BLaER1 (cell line): ENCODE measurements at regions not wholly inside any gene's neighbourhood (a gene's known extent, or its start where the extent isn't known, plus 50 kb on each side); places are given as distances from the start of the nearest gene placed in this dataset.
A peak's percentile ranks its signal among the peaks of the same experiment; 100 is the strongest.

Experiments used
- H3K27ac ChIP-seq: shearing (Covaris generic); formaldehyde crosslinking; 2 replicates; pipeline ENCODE4 v1.8.1; 2022
- H3K27me3 ChIP-seq: shearing (Covaris generic); formaldehyde crosslinking; 2 replicates; pipeline ENCODE4 v1.8.1; 2022
- H3K36me3 ChIP-seq: shearing (Covaris generic); formaldehyde crosslinking; 2 replicates; pipeline ENCODE4 v1.8.1; 2022
- H3K4me1 ChIP-seq: shearing (Covaris generic); formaldehyde crosslinking; 2 replicates; pipeline ENCODE4 v1.8.1; 2022
- H3K4me2 ChIP-seq: shearing (Covaris generic); formaldehyde crosslinking; 2 replicates; pipeline ENCODE4 v1.8.1; 2022
- H3K4me3 ChIP-seq: shearing (Covaris generic); formaldehyde crosslinking; 2 replicates; pipeline ENCODE4 v1.8.1; 2022
- H3K9ac ChIP-seq: shearing (Covaris generic); formaldehyde crosslinking; 2 replicates; pipeline ENCODE4 v1.8.1; 2022
- H3K9me3 ChIP-seq: shearing (Covaris generic); formaldehyde crosslinking; 2 replicates; pipeline ENCODE4 v1.8.1; 2022
- H4K20me1 ChIP-seq: shearing (Covaris generic); formaldehyde crosslinking; 2 replicates; pipeline ENCODE4 v1.8.1; 2022
- Cebpa-rat ChIP-seq: shearing (Covaris generic); IDR thresholded peaks from 2 replicates; pipeline ENCODE4 v1.8.1; 2022

DNA sequence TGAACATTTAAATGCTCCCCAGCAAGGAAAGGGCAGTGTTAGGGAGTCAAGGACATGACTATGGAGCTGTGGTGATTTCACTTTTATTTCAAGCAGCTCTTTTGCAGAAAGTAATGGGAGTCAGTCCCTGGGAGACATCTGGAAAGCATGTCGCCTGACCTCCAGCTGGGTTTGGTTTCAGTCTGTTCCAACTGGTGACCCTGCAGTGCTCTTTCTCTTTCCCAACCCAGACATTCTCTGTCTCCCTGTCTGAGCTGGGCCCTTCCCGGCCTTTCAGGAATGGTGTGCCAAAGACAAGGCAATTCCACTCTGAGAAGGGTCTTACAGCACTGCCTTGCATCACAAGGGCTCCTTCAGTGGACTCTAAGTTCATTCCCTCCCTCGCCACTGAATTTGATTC, 323.2 kb downstream of the OSR1 start:
- Histone ChIP-seq H4K20me1 (no peaks in the 10 kb centered on the region), H3K27me3 (no peaks in the 10 kb centered on the region), H3K36me3 (no peaks in the 10 kb centered on the region), H3K4me1 (no peaks in the 10 kb centered on the region), H3K27ac (no peak overlapping the region), H3K9me3 (no peaks in the 10 kb centered on the region), H3K4me3 (no peak overlapping the region), H3K9ac (no peak overlapping the region), H3K4me2 (no peak overlapping the region)
- no peak for TF ChIP-seq Cebpa-rat

DNA sequence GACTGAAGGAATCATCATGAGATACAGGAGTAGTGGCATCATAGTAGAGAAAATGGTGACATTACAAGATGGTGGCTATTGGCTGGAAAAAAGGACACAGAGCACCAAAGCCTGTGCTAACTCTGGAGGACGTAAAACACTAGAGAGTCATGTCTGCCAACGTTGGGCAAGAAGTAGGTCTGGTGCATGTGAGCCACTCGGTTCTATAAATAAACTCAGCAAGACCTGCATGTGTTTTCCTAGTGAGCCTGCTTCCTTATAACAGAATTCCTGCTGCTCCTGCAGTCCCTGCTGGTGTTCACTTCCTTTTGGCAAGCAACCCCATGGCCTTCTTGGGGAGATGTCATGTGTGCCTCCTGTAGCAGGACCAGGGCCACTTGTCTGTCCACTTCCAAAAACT, 325.2 kb downstream of the OSR1 start:
- H3K4me2 ChIP-seq: no peak overlapping the region
- no peak for TF ChIP-seq Cebpa-rat
- no peak overlapping the region for H3K4me3 ChIP-seq

DNA sequence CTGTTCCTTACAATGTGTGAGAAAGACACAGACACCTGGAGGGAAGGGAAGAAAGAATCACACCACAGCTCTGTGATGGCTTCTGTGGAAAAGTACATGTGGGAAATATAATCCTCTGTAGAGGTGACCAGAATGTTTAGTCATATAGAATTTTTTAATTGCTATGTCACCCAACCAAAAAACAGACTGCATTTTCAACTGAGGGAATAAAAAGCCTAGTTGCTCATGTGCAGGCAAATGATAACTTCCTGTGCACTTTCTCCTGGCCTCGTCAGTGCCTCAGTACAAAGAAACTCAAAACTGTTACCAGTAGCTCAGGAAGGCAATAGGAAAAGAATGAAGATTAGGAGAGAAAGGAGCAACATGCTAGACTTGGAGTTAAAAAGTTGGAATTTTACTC, 326.8 kb downstream of the OSR1 start:
- H3K9ac ChIP-seq: no peak overlapping the region
- peaks cover 12% of the 10 kb centered on the region for H3K4me1 ChIP-seq
- H3K9me3 ChIP-seq: no peaks in the 10 kb centered on the region
- H3K4me3 ChIP-seq: no peak overlapping the region
- H3K27me3 ChIP-seq: no peaks in the 10 kb centered on the region
- H3K4me2 ChIP-seq: no peak overlapping the region
- no peak overlapping the region for H3K27ac ChIP-seq
- no peak for TF ChIP-seq Cebpa-rat
- no peaks in the 10 kb centered on the region for H3K36me3 ChIP-seq
- no peaks in the 10 kb centered on the region for H4K20me1 ChIP-seq

More for the DNA sequence above, 325.2 kb downstream of the OSR1 start:
- Histone ChIP-seq H3K27me3 (no peaks in the 10 kb centered on the region), H4K20me1 (no peaks in the 10 kb centered on the region), H3K36me3 (no peaks in the 10 kb centered on the region), H3K9me3 (no peaks in the 10 kb centered on the region), H3K27ac (no peak overlapping the region), H3K4me1 (no peaks in the 10 kb centered on the region), H3K9ac (no peak overlapping the region)

- Histone ChIP-seq H3K27me3 (no peaks in the 10 kb centered on the region), H3K4me3 (no peak overlapping the region), H3K9me3 (no peaks in the 10 kb centered on the region), H3K4me2 (no peak overlapping the region), H3K36me3 (no peaks in the 10 kb centered on the region), H3K4me1 (peaks cover 12% of the 10 kb centered on the region), H3K9ac (no peak overlapping the region), H4K20me1 (no peaks in the 10 kb centered on the region), H3K27ac (no peak overlapping the region)
- no peak for TF ChIP-seq Cebpa-rat
Observed at GRCh38 chr2:19029655-19030054, 328.8 kb downstream of the OSR1 start.

DNA sequence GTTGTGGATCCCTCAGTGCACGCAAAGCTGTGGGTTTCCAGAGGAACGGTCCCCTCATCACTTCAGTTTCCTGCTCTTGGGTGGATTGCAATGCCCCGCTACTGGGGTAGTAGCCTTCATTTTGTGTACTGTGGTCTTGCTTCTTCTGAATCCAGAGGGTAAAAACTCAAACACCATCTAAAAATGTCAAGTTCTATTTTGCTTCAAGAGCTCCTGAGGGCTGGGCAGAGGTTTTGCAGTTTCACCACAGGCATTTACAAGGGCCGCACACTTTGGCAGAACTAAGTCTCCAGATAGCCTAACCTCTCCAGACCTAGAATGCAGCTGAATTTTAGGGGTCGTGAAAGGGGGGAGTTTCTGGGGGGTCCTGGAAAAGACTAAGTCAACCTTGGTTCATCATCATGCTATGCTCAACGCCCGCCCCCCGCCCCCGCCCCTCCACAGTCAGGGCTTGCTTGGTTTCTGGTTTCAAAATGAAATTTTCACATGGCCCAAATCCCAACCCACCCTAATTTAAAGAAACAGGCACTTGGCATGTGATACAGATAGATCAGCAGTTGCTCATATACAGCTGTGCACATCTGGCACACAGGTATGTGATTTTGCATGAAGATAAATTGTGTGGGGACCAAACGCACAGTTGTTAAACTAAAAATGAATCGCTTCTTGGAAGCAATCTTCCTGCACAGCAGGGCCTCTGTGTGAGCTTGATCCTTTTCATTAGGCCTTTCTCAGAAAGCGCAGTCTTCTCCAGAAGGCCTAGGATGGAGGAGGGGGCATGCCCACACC, 329.6 kb downstream of the OSR1 start:
- no peak overlapping the region for H3K4me2 ChIP-seq
- peaks cover 12% of the 10 kb centered on the region for H3K4me1 ChIP-seq
- no peaks in the 10 kb centered on the region for H3K36me3 ChIP-seq
- H4K20me1 ChIP-seq: no peaks in the 10 kb centered on the region
- no peak overlapping the region for H3K27ac ChIP-seq
- no peak overlapping the region for H3K4me3 ChIP-seq
- TF ChIP-seq Cebpa-rat: no peak
- no peaks in the 10 kb centered on the region for H3K9me3 ChIP-seq
- no peak overlapping the region for H3K9ac ChIP-seq
- no peaks in the 10 kb centered on the region for H3K27me3 ChIP-seq

GRCh38 chr2:19027626-19028025, 330.8 kb downstream of the OSR1 start:
- Histone ChIP-seq H3K4me2 (peak overlapping the region; percentile 39), H3K9ac (no peak overlapping the region), H3K27ac (no peak overlapping the region), H3K36me3 (no peaks in the 10 kb centered on the region), H4K20me1 (no peaks in the 10 kb centered on the region), H3K27me3 (no peaks in the 10 kb centered on the region), H3K9me3 (no peaks in the 10 kb centered on the region), H3K4me1 (peaks cover 12% of the 10 kb centered on the region), H3K4me3 (no peak overlapping the region)
- TF ChIP-seq Cebpa-rat: no peak

GRCh38 chr2:19026261-19026660, 332.2 kb downstream of the OSR1 start:
- Histone ChIP-seq H3K4me1 (peaks cover 12% of the 10 kb centered on the region), H4K20me1 (no peaks in the 10 kb centered on the region), H3K4me2 (no peak overlapping the region), H3K27me3 (no peaks in the 10 kb centered on the region), H3K9ac (no peak overlapping the region), H3K9me3 (no peaks in the 10 kb centered on the region), H3K27ac (no peak overlapping the region), H3K36me3 (no peaks in the 10 kb centered on the region), H3K4me3 (no peak overlapping the region)
- no peak for TF ChIP-seq Cebpa-rat

DNA sequence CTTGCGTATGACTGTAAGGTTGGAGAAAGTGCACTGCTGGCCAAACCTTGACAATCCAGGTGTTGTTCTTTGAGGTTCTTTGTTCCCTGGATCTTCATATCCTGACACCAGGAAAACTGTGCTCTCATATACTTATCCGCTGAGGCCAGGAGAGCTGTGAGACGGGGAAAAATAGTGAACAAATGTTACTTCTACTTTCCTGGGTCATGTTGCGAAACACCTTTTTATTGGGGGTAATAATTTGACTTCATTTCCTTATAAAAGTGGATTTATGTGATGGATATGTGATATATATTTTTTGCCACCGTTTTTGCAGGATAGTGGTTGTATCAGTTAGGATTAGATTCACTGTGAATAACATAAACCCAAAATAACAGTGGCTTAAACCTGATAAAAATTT, 336.1 kb downstream of the OSR1 start:
- no peak; the same call in 1 of the 2 replicates for TF ChIP-seq Cebpa-rat
- H3K36me3 ChIP-seq: no peaks in the 10 kb centered on the region
- H3K4me1 ChIP-seq: peaks cover 4% of the 10 kb centered on the region
- H3K27me3 ChIP-seq: no peaks in the 10 kb centered on the region
- H3K9me3 ChIP-seq: no peaks in the 10 kb centered on the region
- no peak overlapping the region for H3K4me2 ChIP-seq
- no peak overlapping the region for H3K4me3 ChIP-seq
- H3K27ac ChIP-seq: no peak overlapping the region
- H4K20me1 ChIP-seq: no peaks in the 10 kb centered on the region
- no peak overlapping the region for H3K9ac ChIP-seq

GRCh38 chr2:19021721-19022120, 336.7 kb downstream of the OSR1 start:
- Histone ChIP-seq H3K4me1 (no peaks in the 10 kb centered on the region), H3K9ac (no peak overlapping the region), H3K27me3 (no peaks in the 10 kb centered on the region), H3K36me3 (no peaks in the 10 kb centered on the region), H4K20me1 (no peaks in the 10 kb centered on the region), H3K4me2 (no peak overlapping the region), H3K27ac (no peak overlapping the region), H3K9me3 (no peaks in the 10 kb centered on the region), H3K4me3 (no peak overlapping the region)
- no peak for TF ChIP-seq Cebpa-rat

DNA sequence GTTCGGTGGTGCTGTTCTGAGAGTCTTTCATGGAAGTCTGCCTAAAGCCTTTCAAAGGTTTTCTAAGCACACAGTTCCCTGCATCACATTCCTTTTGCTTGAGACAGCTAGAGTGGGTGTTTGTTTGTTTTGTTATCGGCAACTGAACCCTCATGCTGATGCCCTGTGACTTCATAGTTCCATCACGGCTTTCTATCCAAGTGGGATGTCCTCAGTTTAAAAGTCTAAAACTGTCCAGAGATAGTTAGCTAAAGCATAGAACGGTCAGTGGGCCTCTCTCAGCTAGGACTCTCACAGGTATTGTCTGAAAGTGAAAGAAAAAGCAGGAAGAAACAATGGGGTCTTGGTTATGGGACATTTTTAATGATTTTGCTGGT, 337.3 kb downstream of the OSR1 start:
- no peak overlapping the region for H3K9ac ChIP-seq
- no peak overlapping the region for H3K4me3 ChIP-seq

More for the DNA sequence above, 337.3 kb downstream of the OSR1 start:
- TF ChIP-seq Cebpa-rat: no peak
- no peaks in the 10 kb centered on the region for H3K9me3 ChIP-seq
- H3K4me1 ChIP-seq: no peaks in the 10 kb centered on the region
- no peaks in the 10 kb centered on the region for H3K36me3 ChIP-seq
- no peaks in the 10 kb centered on the region for H4K20me1 ChIP-seq
- no peak overlapping the region for H3K27ac ChIP-seq
- H3K27me3 ChIP-seq: no peaks in the 10 kb centered on the region
- no peak overlapping the region for H3K4me2 ChIP-seq
